HEK293 (cell line): ENCODE measurements at regions not wholly inside any gene's neighbourhood (a gene's known extent, or its start where the extent isn't known, plus 50 kb on each side); places are given as distances from the start of the nearest gene placed in this dataset.

Experiments used
- SCRT2 ChIP-seq: fragments of 450-650 bp; formaldehyde crosslinking; IDR thresholded peaks from 2 replicates; pipeline ENCODE4 v1.5.1; 2016; ENCODE audit warnings: missing biosample characterization, missing genetic modification characterization
- TCF7L2 ChIP-seq: IDR thresholded peaks from 2 replicates; pipeline ENCODE4 v1.6.1; 2011; ENCODE audit warnings: low read depth, mild to moderate bottlenecking, inconsistent platforms, low read length, moderate library complexity, borderline replicate concordance
- ZBTB17 ChIP-seq: fragments of 450-650 bp; formaldehyde crosslinking; IDR thresholded peaks from 2 replicates; pipeline ENCODE4 v1.5.1; 2016; ENCODE audit warnings: missing biosample characterization, missing genetic modification characterization
- ZNF114 ChIP-seq: fragments of 450-650 bp; formaldehyde crosslinking; IDR thresholded peaks from 2 replicates; pipeline ENCODE4 v1.5.0; 2017; ENCODE audit warnings: missing biosample characterization, missing genetic modification characterization
- ZNF211 ChIP-seq: fragments of 450-650 bp; formaldehyde crosslinking; IDR thresholded peaks from 2 replicates; pipeline ENCODE4 v1.5.1; 2016; ENCODE audit warnings: low read depth, missing biosample characterization, missing genetic modification characterization
- ZNF629 ChIP-seq: fragments of 450-650 bp; formaldehyde crosslinking; IDR thresholded peaks from 2 replicates; pipeline ENCODE4 v1.5.1; 2017; ENCODE audit warnings: missing biosample characterization, missing genetic modification characterization
- ZNF791 ChIP-seq: fragments of 450-650 bp; formaldehyde crosslinking; IDR thresholded peaks from 2 replicates; pipeline ENCODE4 v1.5.1; 2016; ENCODE audit warnings: missing biosample characterization, missing genetic modification characterization
- ZSCAN30 ChIP-seq: fragments of 450-650 bp; IDR thresholded peaks from 2 replicates; pipeline ENCODE4 v1.5.1; 2018; ENCODE audit warnings: missing biosample characterization, mild to moderate bottlenecking, missing genetic modification characterization, moderate library complexity
- TF ChIP-seq, protein P1 (sequence below): fragments of 450-650 bp; formaldehyde crosslinking; IDR thresholded peaks from 2 replicates; pipeline ENCODE4 v1.5.1; 2016; ENCODE audit warnings: missing biosample characterization, missing genetic modification characterization
- TF ChIP-seq, protein P2 (sequence below): fragments of 450-650 bp; formaldehyde crosslinking; IDR thresholded peaks from 2 replicates; pipeline ENCODE4 v1.5.1; 2016; ENCODE audit warnings: missing biosample characterization, missing genetic modification characterization, borderline replicate concordance
- TF ChIP-seq, protein P3 (sequence below): fragments of 450-650 bp; formaldehyde crosslinking; IDR thresholded peaks from 2 replicates; pipeline ENCODE4 v1.5.1; 2016; ENCODE audit warnings: missing biosample characterization, missing genetic modification characterization
- TF ChIP-seq, protein P4 (sequence below): fragments of 450-650 bp; IDR thresholded peaks from 2 replicates; pipeline ENCODE4 v1.5.1; 2018; ENCODE audit warnings: missing biosample characterization, mild to moderate bottlenecking, missing genetic modification characterization

DNA sequence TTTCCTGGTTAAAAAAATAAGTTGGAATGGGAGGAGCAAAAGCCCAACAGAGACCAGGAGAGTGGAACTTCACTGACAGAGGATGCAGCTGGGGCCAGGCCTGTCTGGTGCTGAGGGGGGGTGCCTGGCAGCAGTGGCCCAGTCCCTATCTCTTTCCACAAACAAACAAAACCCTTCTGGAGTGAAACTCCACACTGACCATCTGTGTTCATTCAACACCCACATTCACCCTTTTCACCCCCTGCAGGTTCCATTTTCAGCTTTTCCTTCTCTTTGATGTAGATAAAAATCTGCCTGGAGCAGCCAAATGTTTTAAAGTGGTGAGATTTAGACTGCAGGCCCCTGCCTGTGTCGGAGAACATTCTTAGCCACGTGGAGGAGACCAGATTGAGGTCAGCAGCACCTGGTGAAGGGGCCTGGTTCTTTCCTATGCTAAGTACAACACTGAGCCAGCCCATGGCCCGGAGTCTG lies 161.4 kb upstream of the CDH11 start:
- TF ChIP-seq, protein P1, sequence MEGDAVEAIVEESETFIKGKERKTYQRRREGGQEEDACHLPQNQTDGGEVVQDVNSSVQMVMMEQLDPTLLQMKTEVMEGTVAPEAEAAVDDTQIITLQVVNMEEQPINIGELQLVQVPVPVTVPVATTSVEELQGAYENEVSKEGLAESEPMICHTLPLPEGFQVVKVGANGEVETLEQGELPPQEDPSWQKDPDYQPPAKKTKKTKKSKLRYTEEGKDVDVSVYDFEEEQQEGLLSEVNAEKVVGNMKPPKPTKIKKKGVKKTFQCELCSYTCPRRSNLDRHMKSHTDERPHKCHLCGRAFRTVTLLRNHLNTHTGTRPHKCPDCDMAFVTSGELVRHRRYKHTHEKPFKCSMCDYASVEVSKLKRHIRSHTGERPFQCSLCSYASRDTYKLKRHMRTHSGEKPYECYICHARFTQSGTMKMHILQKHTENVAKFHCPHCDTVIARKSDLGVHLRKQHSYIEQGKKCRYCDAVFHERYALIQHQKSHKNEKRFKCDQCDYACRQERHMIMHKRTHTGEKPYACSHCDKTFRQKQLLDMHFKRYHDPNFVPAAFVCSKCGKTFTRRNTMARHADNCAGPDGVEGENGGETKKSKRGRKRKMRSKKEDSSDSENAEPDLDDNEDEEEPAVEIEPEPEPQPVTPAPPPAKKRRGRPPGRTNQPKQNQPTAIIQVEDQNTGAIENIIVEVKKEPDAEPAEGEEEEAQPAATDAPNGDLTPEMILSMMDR (tag by site-specific recombination): no peak
- TF ChIP-seq SCRT2 (no peak), TCF7L2 (no peak), ZNF211 (tag by site-specific recombination) (no peak), ZNF114 (tag by site-specific recombination) (no peak), ZSCAN30 (no peak), ZNF629 (no peak), ZNF791 (tag by site-specific recombination) (no peak), ZBTB17 (tag by site-specific recombination) (no peak)
- TF ChIP-seq, protein P2, sequence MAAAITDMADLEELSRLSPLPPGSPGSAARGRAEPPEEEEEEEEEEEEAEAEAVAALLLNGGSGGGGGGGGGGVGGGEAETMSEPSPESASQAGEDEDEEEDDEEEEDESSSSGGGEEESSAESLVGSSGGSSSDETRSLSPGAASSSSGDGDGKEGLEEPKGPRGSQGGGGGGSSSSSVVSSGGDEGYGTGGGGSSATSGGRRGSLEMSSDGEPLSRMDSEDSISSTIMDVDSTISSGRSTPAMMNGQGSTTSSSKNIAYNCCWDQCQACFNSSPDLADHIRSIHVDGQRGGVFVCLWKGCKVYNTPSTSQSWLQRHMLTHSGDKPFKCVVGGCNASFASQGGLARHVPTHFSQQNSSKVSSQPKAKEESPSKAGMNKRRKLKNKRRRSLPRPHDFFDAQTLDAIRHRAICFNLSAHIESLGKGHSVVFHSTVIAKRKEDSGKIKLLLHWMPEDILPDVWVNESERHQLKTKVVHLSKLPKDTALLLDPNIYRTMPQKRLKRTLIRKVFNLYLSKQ (tag by site-specific recombination): no peak
- TF ChIP-seq, protein P3, sequence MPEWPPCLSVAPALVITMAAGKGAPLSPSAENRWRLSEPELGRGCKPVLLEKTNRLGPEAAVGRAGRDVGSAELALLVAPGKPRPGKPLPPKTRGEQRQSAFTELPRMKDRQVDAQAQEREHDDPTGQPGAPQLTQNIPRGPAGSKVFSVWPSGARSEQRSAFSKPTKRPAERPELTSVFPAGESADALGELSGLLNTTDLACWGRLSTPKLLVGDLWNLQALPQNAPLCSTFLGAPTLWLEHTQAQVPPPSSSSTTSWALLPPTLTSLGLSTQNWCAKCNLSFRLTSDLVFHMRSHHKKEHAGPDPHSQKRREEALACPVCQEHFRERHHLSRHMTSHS (tag by site-specific recombination): no peak
- TF ChIP-seq, protein P4, sequence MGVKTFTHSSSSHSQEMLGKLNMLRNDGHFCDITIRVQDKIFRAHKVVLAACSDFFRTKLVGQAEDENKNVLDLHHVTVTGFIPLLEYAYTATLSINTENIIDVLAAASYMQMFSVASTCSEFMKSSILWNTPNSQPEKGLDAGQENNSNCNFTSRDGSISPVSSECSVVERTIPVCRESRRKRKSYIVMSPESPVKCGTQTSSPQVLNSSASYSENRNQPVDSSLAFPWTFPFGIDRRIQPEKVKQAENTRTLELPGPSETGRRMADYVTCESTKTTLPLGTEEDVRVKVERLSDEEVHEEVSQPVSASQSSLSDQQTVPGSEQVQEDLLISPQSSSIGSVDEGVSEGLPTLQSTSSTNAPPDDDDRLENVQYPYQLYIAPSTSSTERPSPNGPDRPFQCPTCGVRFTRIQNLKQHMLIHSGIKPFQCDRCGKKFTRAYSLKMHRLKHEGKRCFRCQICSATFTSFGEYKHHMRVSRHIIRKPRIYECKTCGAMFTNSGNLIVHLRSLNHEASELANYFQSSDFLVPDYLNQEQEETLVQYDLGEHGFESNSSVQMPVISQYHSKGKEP (tag by site-specific recombination): no peak
